Medulla oblongata (tissue), 1 donor: ENCODE measurements at regions not wholly inside any gene's neighbourhood (a gene's known extent, or its start where the extent isn't known, plus 50 kb on each side); places are given as distances from the start of the nearest gene placed in this dataset.
"Not testable (repeated sequence)": the region's sequence is repeated elsewhere in the genome, so short reads cannot be mapped to it uniquely, and the experiment has no call there.

Source experiments
- DNase-seq: peaks from one replicate; pipeline ENCODE4 v3.0.0-alpha.2; 2015; ENCODE audit errors: extremely low spot score

- no peak for DNase-seq
Measured at GRCh38 chr12:113573148-113573547, 101.5 kb upstream of the LHX5 start.

- DNase-seq: no peak
Measured at GRCh38 chr12:113571713-113572112, 100.0 kb upstream of the LHX5 start.

- no peak for DNase-seq
Measured at GRCh38 chr12:113569806-113570205, 98.1 kb upstream of the LHX5 start.

- no peak for DNase-seq
Measured at GRCh38 chr12:113568021-113568420, 96.3 kb upstream of the LHX5 start.

GRCh38 chr12:113565368-113565767 lies 93.7 kb upstream of the LHX5 start:
- DNase-seq: no peak

GRCh38 chr12:113561068-113561780 lies 89.6 kb upstream of the LHX5 start:
- no peak for DNase-seq

- no peak for DNase-seq
Measured at GRCh38 chr12:113559466-113559865, 87.8 kb upstream of the LHX5 start.

GRCh38 chr12:113555226-113555625 lies 83.6 kb upstream of the LHX5 start:
- DNase-seq: no peak

GRCh38 chr12:113552760-113553159 lies 81.1 kb upstream of the LHX5 start:
- DNase-seq: no peak

- no peak for DNase-seq
Measured at GRCh38 chr12:113551563-113551962, 79.9 kb upstream of the LHX5 start.

GRCh38 chr12:113548467-113548866 lies 76.8 kb upstream of the LHX5 start:
- DNase-seq: no peak

GRCh38 chr12:113546916-113547863 lies 75.5 kb upstream of the LHX5 start:
- DNase-seq: no peak

- no peak for DNase-seq
Measured at GRCh38 chr12:113537751-113538087, 66.0 kb upstream of the LHX5 start.

- DNase-seq: no peak
Measured at GRCh38 chr12:113537046-113537750, 65.5 kb upstream of the LHX5 start.

- no peak for DNase-seq
Measured at GRCh38 chr12:113535100-113535499, 63.4 kb upstream of the LHX5 start.

- no peak for DNase-seq
Measured at GRCh38 chr12:113534555-113534954, 62.9 kb upstream of the LHX5 start.

- DNase-seq: no peak
Measured at GRCh38 chr12:113533842-113534375, 62.2 kb upstream of the LHX5 start.

GRCh38 chr12:113532292-113532691 lies 60.6 kb upstream of the LHX5 start:
- no peak for DNase-seq

- DNase-seq: not testable (repeated sequence)
Measured at GRCh38 chr12:113531073-113531472, 59.4 kb upstream of the LHX5 start.

- DNase-seq: no peak
Measured at GRCh38 chr12:113528606-113529293, 57.1 kb upstream of the LHX5 start.

GRCh38 chr12:113525066-113525465 lies 53.4 kb upstream of the LHX5 start:
- DNase-seq: no peak

- no peak for DNase-seq
Measured at GRCh38 chr12:113524495-113524894, 52.8 kb upstream of the LHX5 start.
